ENCODE measurements at regions not wholly inside any gene's neighbourhood (a gene's known extent, or its start where the extent isn't known, plus 50 kb on each side); places are given as distances from the start of the nearest gene placed in this dataset.
"Not testable (repeated sequence)": the region's sequence is repeated elsewhere in the genome, so short reads cannot be mapped to it uniquely, and the experiment has no call there.

- no peaks in the 10 kb centered on the region for H3K27me3 Mint-ChIP-seq
- DNase-seq = no peak
- no peak overlapping the region for H3K27ac Mint-ChIP-seq
- no peaks in the 10 kb centered on the region for H3K4me1 Mint-ChIP-seq
- ATAC-seq (ENCODE audit: low read depth in 2 of 2) = no peak
- no peaks in the 10 kb centered on the region for H3K36me3 Mint-ChIP-seq
- H3K9me3 Mint-ChIP-seq = peaks cover 0 to 3% (median 0%) of the 10 kb centered on the region in 7 donors
- no peak overlapping the region for H3K4me3 Mint-ChIP-seq
Measured at GRCh38 chr3:22361521-22361920, 610.5 kb upstream of the ZNF385D start.

GRCh38 chr3:22364851-22365250 is 613.8 kb upstream of the ZNF385D start:
- Mint-ChIP-seq H3K27ac (no peak overlapping the region), H3K4me1 (no peaks in the 10 kb centered on the region), H3K4me3 (no peak overlapping the region), H3K9me3 (peaks cover 0 to 5% (median 2%) of the 10 kb centered on the region in 7 donors), H3K36me3 (no peaks in the 10 kb centered on the region), H3K27me3 (no peaks in the 10 kb centered on the region)
- no peak for DNase-seq
- ATAC-seq (ENCODE audit: low read depth in 2 of 2) = no peak

- Mint-ChIP-seq H3K4me3 (no peak overlapping the region), H3K27me3 (peaks cover 10 to 13% (median 12%) of the 10 kb centered on the region in 3 donors), H3K4me1 (no peaks in the 10 kb centered on the region), H3K9me3 (peaks cover 0 to 5% (median 2%) of the 10 kb centered on the region in 7 donors), H3K27ac (no peak overlapping the region), H3K36me3 (no peaks in the 10 kb centered on the region)
- ATAC-seq (ENCODE audit: low read depth in 2 of 2) (no peak), DNase-seq (no peak)
Measured at GRCh38 chr3:22366781-22367180, 615.8 kb upstream of the ZNF385D start.

GRCh38 chr3:22371036-22371435 is 620.0 kb upstream of the ZNF385D start:
- no peak overlapping the region for H3K27ac Mint-ChIP-seq
- peaks cover 0 to 8% (median 3%) of the 10 kb centered on the region in 7 donors for H3K9me3 Mint-ChIP-seq
- no peaks in the 10 kb centered on the region for H3K36me3 Mint-ChIP-seq
- H3K27me3 Mint-ChIP-seq = peaks cover 30 to 43% (median 42%) of the 10 kb centered on the region in 3 donors
- DNase-seq = no peak
- no peak for ATAC-seq (ENCODE audit: low read depth in 2 of 2)
- H3K4me1 Mint-ChIP-seq = peaks cover 0 to 5% (median 5%) of the 10 kb centered on the region in 3 donors
- no peak overlapping the region for H3K4me3 Mint-ChIP-seq

GRCh38 chr3:22371607-22372291 is 620.7 kb upstream of the ZNF385D start:
- no peak for DNase-seq
- peaks cover 0 to 8% (median 2%) of the 10 kb centered on the region in 7 donors for H3K9me3 Mint-ChIP-seq
- H3K4me3 Mint-ChIP-seq = peak overlapping the region in 1 of 8 donors; percentile 11
- no peak overlapping the region for H3K27ac Mint-ChIP-seq
- peaks cover 30 to 43% (median 42%) of the 10 kb centered on the region in 3 donors for H3K27me3 Mint-ChIP-seq
- peaks cover 0 to 5% (median 5%) of the 10 kb centered on the region in 3 donors for H3K4me1 Mint-ChIP-seq
- no peak for ATAC-seq (ENCODE audit: low read depth in 2 of 2)
- no peaks in the 10 kb centered on the region for H3K36me3 Mint-ChIP-seq

GRCh38 chr3:22372292-22373062 is 621.5 kb upstream of the ZNF385D start:
- DNase-seq = no peak
- Mint-ChIP-seq H3K27ac (no peak overlapping the region), H3K4me1 (peaks cover 0 to 5% (median 5%) of the 10 kb centered on the region in 3 donors), H3K36me3 (no peaks in the 10 kb centered on the region), H3K27me3 (peaks cover 30 to 43% (median 42%) of the 10 kb centered on the region in 3 donors), H3K4me3 (no peak overlapping the region), H3K9me3 (peaks cover 0 to 8% (median 0%) of the 10 kb centered on the region in 7 donors)
- ATAC-seq (ENCODE audit: low read depth in 2 of 2) = no peak

GRCh38 chr3:22373182-22373581 is 622.2 kb upstream of the ZNF385D start:
- Mint-ChIP-seq H3K27me3 (peaks cover 30 to 43% (median 42%) of the 10 kb centered on the region in 3 donors), H3K36me3 (no peaks in the 10 kb centered on the region), H3K4me1 (peaks cover 0 to 5% (median 5%) of the 10 kb centered on the region in 3 donors), H3K4me3 (peak overlapping the region in 2 of 8 donors; percentile 17 to 31), H3K9me3 (peaks cover 0 to 8% (median 0%) of the 10 kb centered on the region in 7 donors), H3K27ac (no peak overlapping the region)
- ATAC-seq (ENCODE audit: low read depth in 2 of 2) = no peak
- DNase-seq = no peak

- Mint-ChIP-seq H3K4me3 (no peak overlapping the region), H3K27me3 (peaks cover 30 to 43% (median 42%) of the 10 kb centered on the region in 3 donors), H3K36me3 (no peaks in the 10 kb centered on the region), H3K4me1 (peaks cover 0 to 5% (median 5%) of the 10 kb centered on the region in 3 donors), H3K9me3 (peaks cover 0 to 11% (median 0%) of the 10 kb centered on the region in 7 donors), H3K27ac (no peak overlapping the region)
- no peak for ATAC-seq (ENCODE audit: low read depth in 2 of 2)
- DNase-seq = no peak
Measured at GRCh38 chr3:22373827-22374226, 622.8 kb upstream of the ZNF385D start.

GRCh38 chr3:22377421-22377820 is 626.4 kb upstream of the ZNF385D start:
- DNase-seq = no peak
- Mint-ChIP-seq H3K27ac (no peak overlapping the region), H3K9me3 (peaks cover 0 to 11% (median 0%) of the 10 kb centered on the region in 7 donors), H3K4me1 (peaks cover 0 to 5% (median 5%) of the 10 kb centered on the region in 3 donors), H3K36me3 (no peaks in the 10 kb centered on the region), H3K4me3 (no peak overlapping the region), H3K27me3 (peaks cover 23 to 26% (median 25%) of the 10 kb centered on the region in 3 donors)
- no peak for ATAC-seq (ENCODE audit: low read depth in 2 of 2)

GRCh38 chr3:22378869-22379268 is 627.9 kb upstream of the ZNF385D start:
- Mint-ChIP-seq H3K27me3 (peaks cover 9 to 13% (median 12%) of the 10 kb centered on the region in 3 donors), H3K36me3 (no peaks in the 10 kb centered on the region), H3K9me3 (peaks cover 0 to 7% (median 0%) of the 10 kb centered on the region in 7 donors), H3K27ac (no peak overlapping the region), H3K4me1 (no peaks in the 10 kb centered on the region), H3K4me3 (no peak overlapping the region)
- ATAC-seq (ENCODE audit: low read depth in 2 of 2) (no peak), DNase-seq (no peak)

GRCh38 chr3:22380253-22380652 is 629.2 kb upstream of the ZNF385D start:
- ATAC-seq (ENCODE audit: low read depth in 2 of 2) = no peak
- no peaks in the 10 kb centered on the region for H3K4me1 Mint-ChIP-seq
- H3K27me3 Mint-ChIP-seq = peaks cover 0 to 4% (median 0%) of the 10 kb centered on the region in 3 donors
- no peak for DNase-seq
- H3K27ac Mint-ChIP-seq = no peak overlapping the region
- no peak overlapping the region for H3K4me3 Mint-ChIP-seq
- no peaks in the 10 kb centered on the region for H3K36me3 Mint-ChIP-seq
- H3K9me3 Mint-ChIP-seq = peaks cover 0 to 8% (median 0%) of the 10 kb centered on the region in 7 donors

GRCh38 chr3:22381564-22381963 is 630.6 kb upstream of the ZNF385D start:
- peaks cover 0 to 11% (median 0%) of the 10 kb centered on the region in 7 donors for H3K9me3 Mint-ChIP-seq
- peak overlapping the region in 3 of 8 donors; percentile 10 to 76 (median 40) for H3K4me3 Mint-ChIP-seq
- H3K27me3 Mint-ChIP-seq; ATAC-seq (ENCODE audit: low read depth in 2 of 2); H3K36me3 Mint-ChIP-seq; H3K4me1 Mint-ChIP-seq: not testable (repeated sequence)
- DNase-seq = peak; percentile 5
- H3K27ac Mint-ChIP-seq = peak overlapping the region in 2 of 6 donors; percentile 23 to 72

GRCh38 chr3:22383285-22383684 is 632.3 kb upstream of the ZNF385D start:
- Mint-ChIP-seq H3K27me3 (peaks cover 0 to 4% (median 0%) of the 10 kb centered on the region in 3 donors), H3K4me3 (no peak overlapping the region), H3K4me1 (no peaks in the 10 kb centered on the region), H3K36me3 (no peaks in the 10 kb centered on the region), H3K27ac (no peak overlapping the region), H3K9me3 (peaks cover 0 to 11% (median 2%) of the 10 kb centered on the region in 7 donors)
- no peak for DNase-seq
- ATAC-seq (ENCODE audit: low read depth in 2 of 2) = no peak
